ENCODE measurements at regions not wholly inside any gene's neighbourhood (a gene's known extent, or its start where the extent isn't known, plus 50 kb on each side); places are given as distances from the start of the nearest gene placed in this dataset.

GRCh38 chr13:105328212-105328611 lies 1207.2 kb downstream of the EFNB2 start:
- TF ChIP-seq CTCF (IDR thresholded peaks at IDR 0.05) (no peak), POLR2A (IDR thresholded peaks at IDR 0.05; ENCODE audit: low read depth) (no peak)

All from esophagus muscularis mucosa (tissue), 3 donors.